ENCODE measurements at regions not wholly inside any gene's neighbourhood (a gene's known extent, or its start where the extent isn't known, plus 50 kb on each side); places are given as distances from the start of the nearest gene placed in this dataset.

DNA sequence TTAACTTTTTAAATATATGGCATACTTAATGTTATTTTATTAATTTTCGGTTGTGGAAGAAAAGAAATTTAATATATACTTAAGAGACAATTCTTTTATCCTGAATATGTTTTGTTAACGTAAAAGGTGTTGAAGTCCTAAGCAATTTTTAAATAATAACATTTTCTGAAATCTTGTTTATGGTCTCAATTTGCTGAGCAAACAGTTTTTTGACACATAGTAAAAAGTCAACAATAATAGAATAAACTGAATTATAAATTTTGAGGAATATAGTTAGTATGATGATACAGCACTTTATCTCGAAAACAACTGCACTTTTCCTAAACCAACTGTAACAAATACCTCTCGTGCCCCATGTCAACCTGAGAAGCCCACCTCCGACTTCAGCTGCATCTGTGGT, 229.8 kb upstream of the TARS1 start:
- Histone ChIP-seq H3K4me3 (ENCODE audit: severe bottlenecking) (no peak overlapping the region), H3K27me3 (ENCODE audit: insufficient read depth, poor library complexity, severe bottlenecking) (no peaks in the 10 kb centered on the region), H3K36me3 (ENCODE audit: low read depth) (no peaks in the 10 kb centered on the region), H3K27ac (ENCODE audit: poor library complexity, severe bottlenecking) (no peak overlapping the region), H3K9me3 (ENCODE audit: severe bottlenecking) (peaks cover 2% of the 10 kb centered on the region), H3K4me1 (ENCODE audit: insufficient read depth, poor library complexity, severe bottlenecking) (no peaks in the 10 kb centered on the region)
- TF ChIP-seq, protein P1, sequence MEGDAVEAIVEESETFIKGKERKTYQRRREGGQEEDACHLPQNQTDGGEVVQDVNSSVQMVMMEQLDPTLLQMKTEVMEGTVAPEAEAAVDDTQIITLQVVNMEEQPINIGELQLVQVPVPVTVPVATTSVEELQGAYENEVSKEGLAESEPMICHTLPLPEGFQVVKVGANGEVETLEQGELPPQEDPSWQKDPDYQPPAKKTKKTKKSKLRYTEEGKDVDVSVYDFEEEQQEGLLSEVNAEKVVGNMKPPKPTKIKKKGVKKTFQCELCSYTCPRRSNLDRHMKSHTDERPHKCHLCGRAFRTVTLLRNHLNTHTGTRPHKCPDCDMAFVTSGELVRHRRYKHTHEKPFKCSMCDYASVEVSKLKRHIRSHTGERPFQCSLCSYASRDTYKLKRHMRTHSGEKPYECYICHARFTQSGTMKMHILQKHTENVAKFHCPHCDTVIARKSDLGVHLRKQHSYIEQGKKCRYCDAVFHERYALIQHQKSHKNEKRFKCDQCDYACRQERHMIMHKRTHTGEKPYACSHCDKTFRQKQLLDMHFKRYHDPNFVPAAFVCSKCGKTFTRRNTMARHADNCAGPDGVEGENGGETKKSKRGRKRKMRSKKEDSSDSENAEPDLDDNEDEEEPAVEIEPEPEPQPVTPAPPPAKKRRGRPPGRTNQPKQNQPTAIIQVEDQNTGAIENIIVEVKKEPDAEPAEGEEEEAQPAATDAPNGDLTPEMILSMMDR (IDR thresholded peaks at IDR 0.05; ENCODE audit: poor library complexity, severe bottlenecking) = no peak
- no peak for DNase-seq (ENCODE audit: low spot score)
- ATAC-seq (ENCODE audit: low read depth) = no peak

DNA sequence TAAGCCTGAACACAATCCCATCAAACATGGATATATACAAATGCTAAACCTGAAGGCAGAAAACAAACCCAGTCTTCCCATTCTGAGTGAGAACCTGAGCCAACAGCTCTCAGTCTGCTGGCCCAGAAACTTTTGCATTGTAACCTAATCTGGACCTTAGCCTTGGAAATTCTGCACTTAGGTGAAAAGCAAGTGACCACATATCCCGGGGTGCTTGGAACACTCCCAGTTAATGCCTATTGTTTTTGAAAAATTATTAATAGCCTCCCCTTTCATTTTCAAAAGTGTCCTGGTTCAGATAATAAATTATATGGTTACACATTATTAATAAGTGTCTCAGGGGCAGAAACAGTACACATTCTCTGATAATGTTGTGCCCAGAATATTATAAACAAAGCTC, 228.3 kb upstream of the TARS1 start:
- Histone ChIP-seq H3K4me1 (ENCODE audit: insufficient read depth, poor library complexity, severe bottlenecking) (no peaks in the 10 kb centered on the region), H3K4me3 (ENCODE audit: severe bottlenecking) (no peak overlapping the region), H3K9me3 (ENCODE audit: severe bottlenecking) (peaks cover 2% of the 10 kb centered on the region), H3K36me3 (ENCODE audit: low read depth) (no peaks in the 10 kb centered on the region), H3K27me3 (ENCODE audit: insufficient read depth, poor library complexity, severe bottlenecking) (no peaks in the 10 kb centered on the region), H3K27ac (ENCODE audit: poor library complexity, severe bottlenecking) (no peak overlapping the region)
- TF ChIP-seq, protein P1 (IDR thresholded peaks at IDR 0.05; ENCODE audit: poor library complexity, severe bottlenecking) = no peak
- DNase-seq (ENCODE audit: low spot score) = no peak
- no peak for ATAC-seq (ENCODE audit: low read depth)

DNA sequence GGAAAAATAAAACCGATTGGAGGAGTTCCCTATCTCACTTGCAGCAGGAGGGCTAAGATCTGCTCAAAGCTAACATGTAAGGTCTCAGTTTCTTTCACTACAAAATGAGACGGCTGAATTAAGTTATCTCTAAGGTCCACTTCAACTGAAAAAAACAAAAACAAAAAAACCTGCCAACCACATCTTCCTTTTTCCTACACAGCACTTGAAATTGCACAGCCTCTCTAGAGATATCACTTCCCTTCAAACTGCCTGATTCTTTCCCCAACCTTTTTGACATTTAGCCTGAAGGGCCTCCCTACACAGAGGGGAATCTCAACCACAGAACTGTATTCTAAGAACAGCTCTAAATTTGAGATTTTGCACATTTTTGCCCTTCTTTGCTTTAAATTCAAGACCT, 227.9 kb upstream of the TARS1 start:
- Histone ChIP-seq H3K9me3 (ENCODE audit: severe bottlenecking) (peaks cover 2% of the 10 kb centered on the region), H3K4me3 (ENCODE audit: severe bottlenecking) (no peak overlapping the region), H3K27me3 (ENCODE audit: insufficient read depth, poor library complexity, severe bottlenecking) (no peaks in the 10 kb centered on the region), H3K4me1 (ENCODE audit: insufficient read depth, poor library complexity, severe bottlenecking) (no peaks in the 10 kb centered on the region), H3K36me3 (ENCODE audit: low read depth) (no peaks in the 10 kb centered on the region), H3K27ac (ENCODE audit: poor library complexity, severe bottlenecking) (no peak overlapping the region)
- ATAC-seq (ENCODE audit: low read depth) (no peak), DNase-seq (ENCODE audit: low spot score) (no peak)
- TF ChIP-seq, protein P1 (IDR thresholded peaks at IDR 0.05; ENCODE audit: poor library complexity, severe bottlenecking) = no peak

DNA sequence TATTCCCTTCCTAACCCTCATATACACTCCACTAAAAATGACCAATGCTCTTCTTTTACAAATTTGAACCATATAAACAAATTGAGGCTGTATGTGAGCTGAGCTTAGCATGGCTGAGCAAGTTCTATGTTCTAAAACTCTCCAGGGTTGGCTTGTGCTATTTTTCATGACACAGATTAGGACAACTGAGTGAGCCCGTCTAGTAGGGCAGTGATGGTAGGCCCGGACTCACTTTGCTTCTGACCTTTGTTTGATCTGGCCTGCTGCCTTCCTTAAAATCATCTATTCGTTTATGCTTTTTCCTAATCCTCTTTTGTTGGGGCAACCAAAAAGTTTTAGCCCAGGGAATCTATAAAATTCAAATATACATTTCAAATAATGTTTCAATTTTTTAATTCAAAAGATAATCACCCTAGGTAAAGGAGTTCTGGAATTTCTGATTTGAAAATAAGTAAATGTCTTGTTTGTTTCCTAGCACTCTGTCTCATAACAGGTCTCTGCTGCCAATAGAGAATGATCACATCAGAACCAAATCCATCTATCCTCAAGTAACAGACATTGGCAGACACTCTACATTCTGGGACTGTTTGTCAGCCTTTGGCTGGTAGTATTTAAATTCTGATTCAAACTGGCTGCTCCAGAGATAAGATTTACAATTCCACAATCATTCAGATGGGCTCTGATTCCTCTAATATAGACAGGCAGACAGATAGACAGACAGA, 217.0 kb upstream of the TARS1 start:
- no peaks in the 10 kb centered on the region for H3K4me1 ChIP-seq (ENCODE audit: insufficient read depth, poor library complexity, severe bottlenecking)
- H3K27ac ChIP-seq (ENCODE audit: poor library complexity, severe bottlenecking) = no peak overlapping the region
- H3K9me3 ChIP-seq (ENCODE audit: severe bottlenecking) = no peaks in the 10 kb centered on the region
- no peaks in the 10 kb centered on the region for H3K36me3 ChIP-seq (ENCODE audit: low read depth)
- H3K4me3 ChIP-seq (ENCODE audit: severe bottlenecking) = no peak overlapping the region
- DNase-seq (ENCODE audit: low spot score) = no peak
- H3K27me3 ChIP-seq (ENCODE audit: insufficient read depth, poor library complexity, severe bottlenecking) = no peaks in the 10 kb centered on the region
- ATAC-seq (ENCODE audit: low read depth) = no peak
- TF ChIP-seq, protein P1 (IDR thresholded peaks at IDR 0.05; ENCODE audit: poor library complexity, severe bottlenecking) = no peak

DNA sequence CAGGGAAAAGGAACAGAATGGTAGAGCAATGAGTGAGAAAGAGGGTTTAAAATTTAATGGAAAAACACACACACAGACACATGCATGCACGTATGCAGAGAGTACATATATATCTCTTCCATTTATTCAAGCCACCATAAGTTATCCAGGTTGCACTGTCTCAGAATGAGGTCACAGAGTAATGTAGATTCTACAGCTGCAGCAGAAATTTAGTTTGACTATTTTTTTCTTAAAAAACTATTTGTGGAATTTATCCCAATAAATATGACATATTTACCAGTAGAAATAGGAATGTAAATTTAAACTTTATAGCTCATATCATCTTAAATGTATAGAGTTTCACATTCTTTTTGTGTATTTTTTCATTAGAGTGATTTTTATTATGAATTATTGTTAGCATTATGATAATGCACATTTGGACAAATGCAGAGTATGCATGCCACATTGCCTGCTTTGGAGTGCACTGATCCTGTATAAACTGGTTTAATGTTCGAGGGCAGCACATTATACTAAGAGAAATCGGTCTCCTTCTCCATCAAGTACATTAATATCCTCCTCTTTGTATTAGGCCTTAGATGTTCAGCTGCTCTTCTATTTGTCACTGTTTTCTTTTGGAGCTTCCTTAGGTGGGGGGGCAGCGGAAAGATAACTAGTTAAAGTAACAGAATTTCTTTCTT, 216.3 kb upstream of the TARS1 start:
- no peak overlapping the region for H3K4me3 ChIP-seq (ENCODE audit: severe bottlenecking)
- no peak overlapping the region for H3K27ac ChIP-seq (ENCODE audit: poor library complexity, severe bottlenecking)
- TF ChIP-seq, protein P1 (IDR thresholded peaks at IDR 0.05; ENCODE audit: poor library complexity, severe bottlenecking) = no peak
- no peaks in the 10 kb centered on the region for H3K36me3 ChIP-seq (ENCODE audit: low read depth)
- ATAC-seq (ENCODE audit: low read depth) (no peak), DNase-seq (ENCODE audit: low spot score) (no peak)
- no peaks in the 10 kb centered on the region for H3K9me3 ChIP-seq (ENCODE audit: severe bottlenecking)
- H3K27me3 ChIP-seq (ENCODE audit: insufficient read depth, poor library complexity, severe bottlenecking) = no peaks in the 10 kb centered on the region
- no peaks in the 10 kb centered on the region for H3K4me1 ChIP-seq (ENCODE audit: insufficient read depth, poor library complexity, severe bottlenecking)
